Osteoblast (primary cell): ENCODE measurements at regions not wholly inside any gene's neighbourhood (a gene's known extent, or its start where the extent isn't known, plus 50 kb on each side); places are given as distances from the start of the nearest gene placed in this dataset.

ENCODE experiments used
- DNase-seq: peaks from one replicate; pipeline ENCODE4 v3.0.0; 2011; ENCODE audit warnings: low spot score, mixed read lengths; ENCODE audit not compliant: insufficient read length; ENCODE audit errors: missing footprints
- H2AFZ ChIP-seq: 2 replicates; pipeline ENCODE4 v1.6.0; 2011; ENCODE audit warnings: mild to moderate bottlenecking, low read length
- H3K27ac ChIP-seq: 2 replicates; pipeline ENCODE4 v1.5.1; 2011; ENCODE audit warnings: mild to moderate bottlenecking, low read depth, low read length, moderate library complexity
- H3K27me3 ChIP-seq: 2 replicates; pipeline ENCODE4 v1.6.0; 2012; ENCODE audit warnings: mild to moderate bottlenecking, control low read depth, inconsistent platforms, low read length, moderate library complexity; ENCODE audit not compliant: insufficient read depth
- H3K36me3 ChIP-seq: 2 replicates; pipeline ENCODE4 v1.5.1; 2011; ENCODE audit warnings: mild to moderate bottlenecking, low read length, control low read depth, moderate library complexity; ENCODE audit not compliant: insufficient read depth
- H3K4me1 ChIP-seq: 2 replicates; pipeline ENCODE4 v1.5.1; 2011; ENCODE audit warnings: mild to moderate bottlenecking, low read length, control low read depth, moderate library complexity; ENCODE audit not compliant: insufficient read depth
- H3K4me2 ChIP-seq: 2 replicates; pipeline ENCODE4 v1.6.0; 2011; ENCODE audit warnings: mild to moderate bottlenecking, low read length; ENCODE audit not compliant: insufficient read depth
- H3K4me3 ChIP-seq: fragments of 200-600 bp; sonication (generic); 3 replicates; pipeline ENCODE4 v1.5.1; 2012; ENCODE audit warnings: mild to moderate bottlenecking, low read length, inconsistent platforms; ENCODE audit not compliant: insufficient read depth
- H3K79me2 ChIP-seq: 2 replicates; pipeline ENCODE4 v1.6.0; 2012; ENCODE audit warnings: mild to moderate bottlenecking, low read length, control low read depth, inconsistent platforms; ENCODE audit not compliant: insufficient read depth
- H3K9me3 ChIP-seq: 2 replicates; pipeline ENCODE4 v1.5.1; 2011; ENCODE audit warnings: low read depth, low read length, control low read depth
- H4K20me1 ChIP-seq: 2 replicates; pipeline ENCODE4 v1.6.0; 2012; ENCODE audit warnings: mild to moderate bottlenecking, low read length, control low read depth; ENCODE audit not compliant: insufficient read depth
- CTCF ChIP-seq: IDR thresholded peaks from 2 replicates; pipeline ENCODE4 v1.5.1; 2011; ENCODE audit warnings: mild to moderate bottlenecking, low read depth, low read length, moderate library complexity; ENCODE audit errors: extremely low read depth

GRCh38 chr1:191702124-191702523, 456.1 kb upstream of the RGS18 start:
- Histone ChIP-seq H3K4me3 (no peak overlapping the region), H3K27me3 (no peaks in the 10 kb centered on the region), H3K4me2 (no peak overlapping the region), H3K36me3 (no peaks in the 10 kb centered on the region), H3K79me2 (no peaks in the 10 kb centered on the region), H3K4me1 (no peaks in the 10 kb centered on the region), H2AFZ (no peak overlapping the region), H3K9me3 (no peaks in the 10 kb centered on the region), H4K20me1 (no peaks in the 10 kb centered on the region), H3K27ac (no peak overlapping the region)
- TF ChIP-seq CTCF, result no peak
- DNase-seq, result no peak

- no peak for DNase-seq
- Histone ChIP-seq H4K20me1 (no peaks in the 10 kb centered on the region), H3K9me3 (no peaks in the 10 kb centered on the region), H3K4me2 (no peak overlapping the region), H2AFZ (no peak overlapping the region), H3K4me1 (no peaks in the 10 kb centered on the region), H3K27ac (no peak overlapping the region), H3K79me2 (no peaks in the 10 kb centered on the region), H3K27me3 (no peaks in the 10 kb centered on the region), H3K4me3 (no peak overlapping the region), H3K36me3 (no peaks in the 10 kb centered on the region)
- no peak for TF ChIP-seq CTCF
These were observed 451.0 kb upstream of the RGS18 start for GRCh38 chr1:191707288-191707687.

- H3K4me2 ChIP-seq, result no peak overlapping the region
- no peak for TF ChIP-seq CTCF
- H3K4me3 ChIP-seq, result no peak overlapping the region
- no peak for DNase-seq
- H2AFZ ChIP-seq, result no peak overlapping the region
- no peak overlapping the region for H3K27ac ChIP-seq
- no peaks in the 10 kb centered on the region for H4K20me1 ChIP-seq
- H3K36me3 ChIP-seq, result no peaks in the 10 kb centered on the region
- H3K9me3 ChIP-seq, result no peaks in the 10 kb centered on the region
- no peaks in the 10 kb centered on the region for H3K79me2 ChIP-seq
- H3K27me3 ChIP-seq, result no peaks in the 10 kb centered on the region
- H3K4me1 ChIP-seq, result no peaks in the 10 kb centered on the region
These were observed 449.0 kb upstream of the RGS18 start for GRCh38 chr1:191709215-191709614.

- Histone ChIP-seq H3K4me2 (no peak overlapping the region), H3K27ac (no peak overlapping the region), H3K4me1 (no peaks in the 10 kb centered on the region), H3K4me3 (no peak overlapping the region), H3K27me3 (no peaks in the 10 kb centered on the region), H3K79me2 (no peaks in the 10 kb centered on the region), H2AFZ (no peak overlapping the region), H3K9me3 (no peaks in the 10 kb centered on the region), H4K20me1 (no peaks in the 10 kb centered on the region), H3K36me3 (no peaks in the 10 kb centered on the region)
- DNase-seq, result no peak
- TF ChIP-seq CTCF, result no peak
These were observed 446.3 kb upstream of the RGS18 start for GRCh38 chr1:191711961-191712360.
